ENCODE measurements at regions not wholly inside any gene's neighbourhood (a gene's known extent, or its start where the extent isn't known, plus 50 kb on each side); places are given as distances from the start of the nearest gene placed in this dataset.

GRCh38 chr7:70940597-70940996 lies 191.3 kb upstream of the GALNT17 start:
- TF ChIP-seq EP300 (IDR thresholded peaks at IDR 0.05) (no peak), CTCF (IDR thresholded peaks at IDR 0.05) (no peak), POLR2A (IDR thresholded peaks at IDR 0.05) (no peak)
- H3K4me1 ChIP-seq: no peaks in the 10 kb centered on the region
- H3K36me3 ChIP-seq: no peaks in the 10 kb centered on the region
- 83 to 88% methylated on average over 2 of the region's 2 CpGs for WGBS, 2 donors
- H3K9me3 ChIP-seq: peaks cover 0 to 10% (median 0%) of the 10 kb centered on the region in 4 donors
- DNase-seq (ENCODE audit: low spot score in 2 of 2): no peak
- no peaks in the 10 kb centered on the region for H3K27me3 ChIP-seq
- H3K4me3 ChIP-seq: no peak overlapping the region
- H3K27ac ChIP-seq: no peak overlapping the region

GRCh38 chr7:70942791-70943190 lies 189.2 kb upstream of the GALNT17 start:
- TF ChIP-seq EP300 (IDR thresholded peaks at IDR 0.05) (no peak), CTCF (IDR thresholded peaks at IDR 0.05) (no peak), POLR2A (IDR thresholded peaks at IDR 0.05) (no peak)
- no peak overlapping the region for H3K27ac ChIP-seq
- WGBS, 2 donors: 63 to 73% methylated on average over 7 of the region's 7 CpGs

GRCh38 chr7:70944516-70944915 lies 187.4 kb upstream of the GALNT17 start:
- H3K9me3 ChIP-seq: peaks cover 0 to 24% (median 0%) of the 10 kb centered on the region in 4 donors
- DNase-seq (ENCODE audit: low spot score in 2 of 2): no peak
- H3K27ac ChIP-seq: no peak overlapping the region
- WGBS, 2 donors: 92 to 95% methylated on average over 4 of the region's 4 CpGs
- no peak overlapping the region for H3K4me3 ChIP-seq
- no peaks in the 10 kb centered on the region for H3K27me3 ChIP-seq
- H3K4me1 ChIP-seq: no peaks in the 10 kb centered on the region
- no peak for TF ChIP-seq CTCF (IDR thresholded peaks at IDR 0.05)
- no peak for TF ChIP-seq POLR2A (IDR thresholded peaks at IDR 0.05)
- TF ChIP-seq EP300 (IDR thresholded peaks at IDR 0.05): no peak
- H3K36me3 ChIP-seq: no peaks in the 10 kb centered on the region

More at GRCh38 chr7:70942791-70943190, 189.2 kb upstream of the GALNT17 start:
- Histone ChIP-seq H3K36me3 (no peaks in the 10 kb centered on the region), H3K27me3 (no peaks in the 10 kb centered on the region), H3K9me3 (peaks cover 0 to 10% (median 0%) of the 10 kb centered on the region in 4 donors), H3K4me1 (no peaks in the 10 kb centered on the region), H3K4me3 (no peak overlapping the region)
- DNase-seq (ENCODE audit: low spot score in 2 of 2): no peak

GRCh38 chr7:70947181-70947580 lies 184.8 kb upstream of the GALNT17 start:
- Histone ChIP-seq H3K36me3 (no peaks in the 10 kb centered on the region), H3K4me3 (no peak overlapping the region), H3K9me3 (peaks cover 0 to 18% (median 0%) of the 10 kb centered on the region in 4 donors), H3K27ac (no peak overlapping the region), H3K4me1 (no peaks in the 10 kb centered on the region), H3K27me3 (no peaks in the 10 kb centered on the region)
- 76 to 92% methylated on average over 2 of the region's 2 CpGs for WGBS, 2 donors
- no peak for DNase-seq (ENCODE audit: low spot score in 2 of 2)
- no peak for TF ChIP-seq CTCF (IDR thresholded peaks at IDR 0.05)
- no peak for TF ChIP-seq EP300 (IDR thresholded peaks at IDR 0.05)
- no peak for TF ChIP-seq POLR2A (IDR thresholded peaks at IDR 0.05)

GRCh38 chr7:70949862-70950261 lies 182.1 kb upstream of the GALNT17 start:
- H3K4me1 ChIP-seq: no peaks in the 10 kb centered on the region
- H3K27me3 ChIP-seq: no peaks in the 10 kb centered on the region
- peaks cover 0 to 18% (median 0%) of the 10 kb centered on the region in 4 donors for H3K9me3 ChIP-seq
- DNase-seq (ENCODE audit: low spot score in 2 of 2): no peak
- H3K27ac ChIP-seq: no peak overlapping the region
- H3K36me3 ChIP-seq: no peaks in the 10 kb centered on the region
- H3K4me3 ChIP-seq: no peak overlapping the region
- TF ChIP-seq CTCF (IDR thresholded peaks at IDR 0.05) (no peak), POLR2A (IDR thresholded peaks at IDR 0.05) (no peak), EP300 (IDR thresholded peaks at IDR 0.05) (no peak)
